SK-N-SH (cell line): ENCODE measurements at regions not wholly inside any gene's neighbourhood (a gene's known extent, or its start where the extent isn't known, plus 50 kb on each side); places are given as distances from the start of the nearest gene placed in this dataset.

Experiments
- CTCF ChIA-PET: fragments of 300-600, 350-600 bp; formaldehyde crosslinking; extraction: SDS; loops from one replicate; lab custom pipeline; 2021; lab: Yijun Ruan, JAX
- POLR2A ChIA-PET: fragments of 350-600 bp; sonication (Branson Sonifier 250); formaldehyde crosslinking; extraction: SDS; loops from one replicate; lab custom pipeline; 2020; ENCODE audit warnings: antibody characterized with exemption, inconsistent platforms; lab: Yijun Ruan, JAX
- DNase-seq: peaks from one replicate; pipeline ENCODE4 v3.0.0; 2012
- H2AFZ ChIP-seq: fragments of 200-600 bp; sonication (generic); 2 replicates; pipeline ENCODE4 v1.8.1; 2016; ENCODE audit warnings: antibody characterized with exemption, mild to moderate bottlenecking, low read depth
- H3F3A ChIP-seq: fragments of 200-600 bp; sonication (generic); replicated peaks from 2 replicates; pipeline ENCODE3; 2016; ENCODE audit warnings: antibody characterized with exemption, mild to moderate bottlenecking; ENCODE audit not compliant: insufficient read depth
- H3K27ac ChIP-seq, 2 experiments: fragments of 200-500 bp in 1 of 2; fragments of 200-600 bp in 1 of 2; sonication (Bioruptor generic) in 1 of 2; sonication (generic), shearing (Covaris generic) in 1 of 2; 2 replicates each; pipeline versions ENCODE4 v1.5.1 to v1.6.1; 2014 to 2016; ENCODE audit warnings: low read depth in 2 of 2, inconsistent platforms in 1 of 2, low read length in 1 of 2, mild to moderate bottlenecking in 1 of 2, mixed read lengths in 1 of 2
- H3K27me3 ChIP-seq: fragments of 200-600 bp; sonication (generic), shearing (Covaris generic); 2 replicates; pipeline ENCODE4 v1.6.1; 2016; ENCODE audit warnings: mixed run types; ENCODE audit not compliant: insufficient read depth
- H3K36me3 ChIP-seq, 2 experiments: fragments of 200-500 bp in 1 of 2; fragments of 200-600 bp in 1 of 2; sonication (Bioruptor generic) in 1 of 2; sonication (generic) in 1 of 2; replicated peaks in 1 of 2; 2 replicates each; pipeline versions ENCODE3 to v1.5.1; 2014 to 2016; ENCODE audit warnings: low read length in 1 of 2, mild to moderate bottlenecking in 1 of 2; ENCODE audit not compliant: insufficient read depth in 2 of 2, control insufficient read depth in 1 of 2
- H3K4me1 ChIP-seq, 2 experiments: fragments of 200-500 bp in 1 of 2; fragments of 200-600 bp in 1 of 2; sonication (Bioruptor generic) in 1 of 2; sonication (generic), shearing (Covaris generic) in 1 of 2; 2 replicates each; pipeline versions ENCODE4 v1.5.1 to v1.6.1; 2014 to 2016; ENCODE audit warnings: low read depth in 1 of 2, low read length in 1 of 2, mixed run types in 1 of 2; ENCODE audit not compliant: insufficient read depth in 2 of 2, control insufficient read depth in 1 of 2
- H3K4me2 ChIP-seq: fragments of 200-600 bp; sonication (generic), shearing (Covaris generic); 2 replicates; pipeline ENCODE4 v1.6.1; 2017; ENCODE audit warnings: mixed run types
- H3K4me3 ChIP-seq, 2 experiments: fragments of 200-500 bp in 1 of 2; fragments of 200-600 bp in 1 of 2; sonication (Bioruptor generic) in 1 of 2; sonication (generic), shearing (Covaris generic) in 1 of 2; 2 replicates each; pipeline versions ENCODE4 v1.5.1 to v1.8.1; 2014 to 2016; ENCODE audit warnings: low read depth in 2 of 2, inconsistent platforms in 1 of 2, low read length in 1 of 2, mild to moderate bottlenecking in 1 of 2, mixed read lengths in 1 of 2, moderate library complexity in 1 of 2
- H3K79me2 ChIP-seq: fragments of 200-600 bp; sonication (generic); 2 replicates; pipeline ENCODE4 v1.8.1; 2017; ENCODE audit warnings: mild to moderate bottlenecking; ENCODE audit not compliant: insufficient read depth
- H3K9ac ChIP-seq: fragments of 200-600 bp; sonication (generic); 2 replicates; pipeline ENCODE4 v1.6.1; 2017; ENCODE audit warnings: mixed run types
- H3K9me2 ChIP-seq: fragments of 200-600 bp; sonication (generic); 2 replicates; pipeline ENCODE4 v1.6.1; 2017; ENCODE audit warnings: mixed run types
- H3K9me3 ChIP-seq: fragments of 200-600 bp; sonication (generic); 2 replicates; pipeline ENCODE4 v1.6.1; 2017; ENCODE audit warnings: mixed run types, mild to moderate bottlenecking, moderate library complexity
- H4K20me1 ChIP-seq: fragments of 200-600 bp; sonication (generic); 2 replicates; pipeline ENCODE4 v1.6.1; 2017; ENCODE audit warnings: mild to moderate bottlenecking, mixed run types; ENCODE audit not compliant: insufficient read depth
- FOSL2 ChIP-seq: IDR thresholded peaks from 2 replicates; pipeline ENCODE4 v1.4.0; 2012; ENCODE audit warnings: low read depth, mild to moderate bottlenecking, moderate library complexity, borderline replicate concordance
- FOXM1 ChIP-seq: IDR thresholded peaks from 2 replicates; pipeline ENCODE4 v1.4.0; 2012; ENCODE audit warnings: low read depth, mild to moderate bottlenecking
- GATA2 ChIP-seq: sonication (generic); formaldehyde crosslinking; IDR thresholded peaks from 2 replicates; pipeline ENCODE4 v1.5.0; 2020; ENCODE audit warnings: mild to moderate bottlenecking, missing genetic modification reagents
- IRF3 ChIP-seq: fragments of 150-350 bp; IDR thresholded peaks from 2 replicates; pipeline ENCODE4 v1.6.1; 2016; ENCODE audit warnings: mild to moderate bottlenecking, low read depth, low read length
- MAX ChIP-seq: IDR thresholded peaks from 2 replicates; pipeline ENCODE4 v1.4.0; 2012; ENCODE audit warnings: low read depth
- MEF2A ChIP-seq: IDR thresholded peaks from 2 replicates; pipeline ENCODE4 v1.4.0; 2012; ENCODE audit warnings: low read depth, borderline replicate concordance
- MXI1 ChIP-seq: IDR thresholded peaks from 2 replicates; pipeline ENCODE4 v1.6.1; 2012; ENCODE audit warnings: mild to moderate bottlenecking, low read depth, low read length, improper control_type of control experiment
- PBX3 ChIP-seq: IDR thresholded peaks from 2 replicates; pipeline ENCODE4; 2012
- POLR2AphosphoS5 ChIP-seq: IDR thresholded peaks from 2 replicates; pipeline ENCODE4 v1.6.1; 2012; ENCODE audit warnings: low read depth, low read length
- RCOR1 ChIP-seq: fragments of 150-350 bp; IDR thresholded peaks from 2 replicates; pipeline ENCODE4 v1.6.1; 2017; ENCODE audit warnings: antibody characterized with exemption, low read length
- REST ChIP-seq: IDR thresholded peaks from 2 replicates; pipeline ENCODE4 v1.6.1; 2012; ENCODE audit warnings: mild to moderate bottlenecking, low read depth, low read length, moderate library complexity
- RFX5 ChIP-seq: IDR thresholded peaks from 2 replicates; pipeline ENCODE4 v1.6.1; 2012; ENCODE audit warnings: mild to moderate bottlenecking, improper control_type of control experiment, low read length
- RXRA ChIP-seq: IDR thresholded peaks from 2 replicates; pipeline ENCODE4 v1.4.0; 2012; ENCODE audit warnings: low read depth, mild to moderate bottlenecking, borderline replicate concordance
- SIN3A ChIP-seq: IDR thresholded peaks from 2 replicates; pipeline ENCODE4 v1.6.1; 2012; ENCODE audit warnings: low read depth, mild to moderate bottlenecking, low read length, moderate library complexity, borderline replicate concordance
- TAF1 ChIP-seq: IDR thresholded peaks from 2 replicates; pipeline ENCODE4 v1.6.1; 2012; ENCODE audit warnings: low read depth, mild to moderate bottlenecking, low read length, moderate library complexity, borderline replicate concordance
- USF2 ChIP-seq: fragments of 150-350 bp; IDR thresholded peaks from 2 replicates; pipeline ENCODE4 v1.6.1; 2017; ENCODE audit warnings: antibody characterized with exemption, low read length, low read depth, borderline replicate concordance
- YY1 ChIP-seq: IDR thresholded peaks from 2 replicates; pipeline ENCODE4 v1.4.0; 2012; ENCODE audit warnings: low read depth, mild to moderate bottlenecking
- ZBTB33 ChIP-seq: IDR thresholded peaks from 2 replicates; pipeline ENCODE4 v1.4.0; 2012; ENCODE audit warnings: low read depth, borderline replicate concordance
- WGBS: methylation state at CpG from one replicate; pipeline ENCODE4 v1.1.6; 2017; ENCODE audit warnings: low lambda C conversion rate; 5-methylcytosine and 5-hydroxymethylcytosine counted together

GRCh38 chr16:64499211-64499610 lies 622.7 kb downstream of the CDH11 start:
- ChIA-PET POLR2A (no interaction called here), CTCF (no interaction called here)
- no peaks in the 10 kb centered on the region; a peak in 1 of 4 replicates for H3K4me1 ChIP-seq
- no peak overlapping the region for H2AFZ ChIP-seq
- TF ChIP-seq TAF1 (no peak), SIN3A (no peak), GATA2 (CRISPR knock-in tag) (no peak), FOSL2 (no peak), POLR2AphosphoS5 (no peak), YY1 (no peak), MEF2A (no peak), FOXM1 (no peak), ZBTB33 (no peak), RXRA (no peak), PBX3 (no peak), MXI1 (no peak), RCOR1 (no peak), USF2 (no peak)
- H3K27ac ChIP-seq: no peak overlapping the region
- no peaks in the 10 kb centered on the region for H4K20me1 ChIP-seq
- no peaks in the 10 kb centered on the region for H3K9me3 ChIP-seq
- H3K27me3 ChIP-seq: no peaks in the 10 kb centered on the region
- no peaks in the 10 kb centered on the region for H3F3A ChIP-seq
- H3K4me3 ChIP-seq: no peak overlapping the region
- H3K9me2 ChIP-seq: no peaks in the 10 kb centered on the region
- WGBS: 75% methylated on average over 1 of the region's 1 CpG
- DNase-seq: no peak
- H3K36me3 ChIP-seq: no peaks in the 10 kb centered on the region
- no peak overlapping the region for H3K9ac ChIP-seq
- no peaks in the 10 kb centered on the region for H3K79me2 ChIP-seq
- H3K4me2 ChIP-seq: no peak overlapping the region

GRCh38 chr16:64498363-64498762 lies 623.5 kb downstream of the CDH11 start:
- H3K4me1 ChIP-seq: no peaks in the 10 kb centered on the region; a peak in 1 of 4 replicates
- POLR2A ChIA-PET: no interaction called here
- H3K27ac ChIP-seq: no peak overlapping the region
- CTCF ChIA-PET: interaction anchor here (0.6 to 1.4 kb wide), 2 partner anchors 17 to 619 kb away, joined by 3 read pairs; no protein-coding TSS in a partner anchor
- H3K36me3 ChIP-seq: no peaks in the 10 kb centered on the region
- no peaks in the 10 kb centered on the region for H3K27me3 ChIP-seq
- H3K4me3 ChIP-seq: no peak overlapping the region
- H3F3A ChIP-seq: no peaks in the 10 kb centered on the region
- H3K9ac ChIP-seq: no peak overlapping the region
- H3K79me2 ChIP-seq: no peaks in the 10 kb centered on the region
- H2AFZ ChIP-seq: no peak overlapping the region
- no peak for DNase-seq
- WGBS: 72% methylated on average over 2 of the region's 2 CpGs
- H3K4me2 ChIP-seq: no peak overlapping the region
- no peaks in the 10 kb centered on the region for H3K9me3 ChIP-seq
- no peaks in the 10 kb centered on the region for H3K9me2 ChIP-seq
- no peaks in the 10 kb centered on the region for H4K20me1 ChIP-seq
- TF ChIP-seq FOXM1 (no peak), FOSL2 (no peak), REST (no peak), SIN3A (no peak), RXRA (no peak), IRF3 (no peak), RFX5 (no peak), MAX (no peak), RCOR1 (no peak)
